DMS153 treated with DMSO at 0.1 percent for 48 hours (cell line): ENCODE measurements at regions not wholly inside any gene's neighbourhood (a gene's known extent, or its start where the extent isn't known, plus 50 kb on each side); places are given as distances from the start of the nearest gene placed in this dataset.

Source experiments
- DNase-seq: peaks from one replicate; lab custom pipeline; 2025; ENCODE audit not compliant: unreplicated experiment; lab: John Stamatoyannopoulos, UW

DNA sequence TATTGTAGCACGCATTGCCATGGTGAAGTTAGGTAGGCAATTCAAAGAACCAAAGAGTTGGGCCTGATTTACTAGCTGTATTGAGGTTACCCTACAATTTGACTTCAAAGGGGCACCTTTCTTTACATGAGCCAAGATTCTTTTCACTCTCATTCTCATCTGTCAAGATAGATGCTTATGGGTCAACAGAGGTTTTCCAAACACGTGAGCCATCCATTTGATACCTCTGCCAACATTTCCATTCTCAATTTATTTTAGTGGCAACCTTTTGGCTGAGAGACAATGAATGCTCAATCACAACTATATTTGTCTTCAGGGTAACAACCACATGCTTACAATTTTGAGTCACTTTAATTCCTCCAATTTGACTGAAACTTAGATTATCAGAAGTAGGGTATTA is 370.6 kb upstream of the CDH20 start:
- DNase-seq = peak; percentile 1

DNA sequence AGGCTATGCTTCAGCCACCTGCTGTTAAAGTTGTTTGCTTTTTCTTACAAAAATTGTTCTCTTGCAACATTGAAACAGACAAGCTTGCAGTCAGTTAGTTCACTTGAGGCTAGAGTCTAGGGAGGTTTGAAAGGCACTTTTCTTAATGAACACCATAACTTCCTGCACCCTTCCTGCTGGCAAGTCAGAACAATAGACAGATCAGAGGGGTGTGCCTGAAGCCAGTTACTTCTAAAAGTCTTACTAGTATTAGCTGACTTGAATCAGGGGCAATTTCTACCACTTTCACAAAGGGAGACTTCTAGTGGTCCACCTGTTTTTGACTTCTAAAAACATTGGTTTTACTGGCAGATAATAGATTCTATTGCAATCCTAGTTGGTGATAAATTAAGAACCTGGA is 367.4 kb upstream of the CDH20 start:
- DNase-seq = no peak

DNA sequence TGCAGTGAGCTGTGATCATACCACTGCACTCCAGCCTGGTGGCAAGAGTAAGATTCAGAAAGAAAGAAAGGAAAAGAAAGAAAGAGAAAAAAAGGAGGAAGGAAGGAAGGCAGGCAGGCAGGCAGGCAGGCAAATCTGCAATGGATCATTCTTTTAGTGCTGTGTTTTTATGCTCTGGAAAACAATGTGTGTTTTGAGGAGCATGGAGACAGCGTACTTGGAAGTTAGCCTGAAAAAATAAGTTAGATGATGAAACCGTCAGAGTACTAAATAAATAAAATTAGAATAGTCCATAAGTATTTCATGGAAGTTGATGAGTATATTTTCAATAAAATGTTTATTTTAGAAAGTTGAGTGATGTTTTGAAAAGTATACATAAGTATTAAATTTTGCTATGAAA is 366.4 kb upstream of the CDH20 start:
- no peak for DNase-seq

DNA sequence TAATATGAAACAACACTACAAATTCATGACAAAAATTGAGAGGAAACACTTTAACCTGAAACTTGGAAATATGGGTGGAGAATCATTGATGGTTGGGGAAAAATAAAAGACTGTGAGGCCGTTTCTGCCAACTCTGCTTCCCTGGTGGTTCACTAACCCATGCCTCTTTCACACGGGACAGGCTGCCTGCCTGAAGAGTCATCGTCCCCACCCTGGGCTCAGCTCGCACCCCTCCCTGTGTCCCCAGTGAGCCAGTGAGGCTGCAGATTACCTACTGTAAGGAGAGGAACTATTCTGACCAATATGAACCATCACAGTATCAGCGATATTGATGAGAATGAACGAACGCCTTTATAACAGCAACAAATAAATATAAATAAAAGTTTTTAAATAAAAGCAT is 357.8 kb upstream of the CDH20 start:
- no peak for DNase-seq

DNA sequence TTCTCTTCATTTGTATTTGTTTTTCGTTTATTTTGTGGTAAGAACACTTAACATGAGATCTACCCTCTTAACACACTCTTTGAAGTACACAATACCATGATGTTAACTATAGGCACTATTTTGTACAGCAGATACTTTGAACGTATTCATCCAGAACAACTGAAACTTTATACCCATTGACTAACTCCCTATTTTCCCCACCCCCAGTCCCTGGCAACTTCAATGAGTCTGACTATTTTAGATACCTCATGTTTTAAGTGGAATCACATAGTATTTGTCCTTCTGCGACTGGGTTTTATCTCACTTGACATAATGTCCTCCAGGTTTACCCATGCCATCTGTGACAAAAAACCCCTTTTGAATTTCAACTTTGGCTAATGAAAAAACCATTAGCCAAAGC is 356.3 kb upstream of the CDH20 start:
- no peak for DNase-seq

DNA sequence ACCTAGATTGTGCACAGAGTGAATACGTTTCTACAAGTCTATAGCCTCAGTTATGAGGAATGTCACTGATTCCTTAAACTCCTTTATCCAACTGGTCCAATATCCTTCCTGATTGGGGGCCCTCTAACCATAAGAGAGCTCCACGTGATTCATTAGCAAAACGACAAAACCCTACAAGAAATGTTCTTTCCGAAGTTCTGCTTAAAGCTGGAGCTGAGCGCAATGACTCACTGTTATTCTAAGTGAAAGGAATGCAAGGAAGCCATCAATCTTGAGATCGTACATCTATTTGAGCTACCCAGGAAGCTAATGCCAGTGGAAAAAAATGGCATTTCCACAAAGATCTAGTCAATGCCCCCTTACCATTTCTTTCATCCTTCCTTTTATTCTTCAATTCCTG is 354.9 kb upstream of the CDH20 start:
- no peak for DNase-seq

DNA sequence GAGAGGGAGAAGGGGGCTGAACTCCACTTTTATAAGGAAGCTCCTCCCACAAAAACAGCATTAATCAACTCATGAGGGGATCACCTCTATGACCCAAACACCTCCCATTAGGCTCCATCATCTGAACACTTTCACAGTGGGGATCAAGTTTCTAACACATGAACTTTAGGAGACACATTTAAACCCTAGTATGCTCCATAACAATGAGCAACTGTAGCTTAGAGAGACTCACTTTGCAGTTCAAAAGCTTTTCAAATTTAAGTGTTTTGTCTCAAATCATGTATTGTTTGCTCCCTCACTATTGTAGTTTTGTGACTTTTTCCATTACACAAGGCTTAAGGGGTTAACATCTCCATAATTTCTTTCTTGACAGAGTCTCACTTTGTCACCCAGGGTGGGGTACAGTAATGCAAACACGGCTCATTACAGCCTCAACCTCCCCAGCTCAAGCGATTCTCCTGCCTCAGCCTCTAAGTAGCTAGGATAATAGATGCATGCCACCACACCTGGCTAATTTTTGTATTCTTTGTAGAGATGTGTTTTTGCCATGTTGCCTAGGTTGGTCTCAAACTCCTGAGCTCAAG is 352.7 kb upstream of the CDH20 start:
- no peak for DNase-seq

DNA sequence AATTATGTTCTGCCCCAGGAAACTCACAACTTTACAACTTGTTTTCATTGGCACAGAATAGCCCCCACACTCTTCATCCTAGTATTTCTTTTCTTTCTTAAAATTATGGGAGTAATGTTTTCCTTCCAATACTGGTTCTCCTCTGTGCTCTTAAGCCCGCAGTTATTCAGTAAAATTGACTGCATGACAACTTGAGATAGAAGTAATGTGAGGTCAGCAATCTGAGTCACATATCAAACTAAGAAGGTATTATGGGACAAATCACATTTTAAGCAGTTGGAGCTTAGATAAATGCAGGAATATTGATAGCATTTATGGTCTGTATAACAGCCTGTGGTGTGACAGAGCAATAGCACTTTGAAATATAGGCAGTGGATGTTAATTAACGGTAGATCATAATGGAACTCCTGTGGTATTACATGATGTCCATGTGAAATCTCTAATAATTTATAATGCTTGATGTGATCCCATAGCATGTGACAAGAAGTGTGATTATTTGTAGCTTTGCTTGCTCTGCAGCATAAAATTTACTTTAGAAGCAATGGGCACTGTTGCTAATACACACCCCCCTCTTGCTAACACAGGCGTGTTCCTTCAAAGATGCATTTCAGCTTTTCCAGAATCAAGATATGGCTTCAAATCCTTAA is 351.4 kb upstream of the CDH20 start:
- no peak for DNase-seq

DNA sequence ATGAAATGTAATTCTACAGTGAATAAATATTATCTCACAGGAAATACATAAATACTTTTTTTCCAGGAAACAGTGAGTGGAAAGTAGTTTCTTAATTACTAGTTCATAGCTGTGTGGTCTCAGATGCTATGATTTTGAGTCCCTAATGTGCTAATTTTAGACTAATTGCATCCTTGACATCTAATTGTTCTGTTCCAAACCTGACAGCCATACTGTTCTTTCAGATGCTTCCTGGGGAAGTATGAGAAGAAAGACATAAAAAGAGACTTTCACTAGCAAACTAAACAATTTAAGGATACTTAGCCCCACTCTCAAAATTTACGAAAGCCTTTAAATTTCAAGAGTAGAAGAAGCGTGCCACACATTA is 350.9 kb upstream of the CDH20 start:
- no peak for DNase-seq

DNA sequence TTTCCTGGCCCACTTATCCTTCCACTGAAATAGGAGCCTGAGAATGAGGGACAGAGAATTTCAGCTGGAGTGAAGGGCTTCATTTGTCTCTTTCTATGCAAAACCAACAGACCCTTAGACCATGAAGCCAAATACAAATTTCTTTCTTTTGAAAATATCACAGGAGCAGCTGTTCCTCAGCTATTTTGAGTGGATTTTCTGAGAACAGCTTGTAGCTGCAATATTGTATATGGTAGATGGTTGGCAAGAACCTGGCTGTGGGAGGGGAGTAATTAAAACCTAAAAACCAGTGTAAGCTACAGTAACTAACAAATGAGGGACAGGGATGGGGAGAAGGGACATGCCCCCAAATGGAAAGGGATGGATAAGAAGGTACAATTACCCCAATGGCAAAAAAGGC is 350.3 kb upstream of the CDH20 start:
- DNase-seq = no peak

DNA sequence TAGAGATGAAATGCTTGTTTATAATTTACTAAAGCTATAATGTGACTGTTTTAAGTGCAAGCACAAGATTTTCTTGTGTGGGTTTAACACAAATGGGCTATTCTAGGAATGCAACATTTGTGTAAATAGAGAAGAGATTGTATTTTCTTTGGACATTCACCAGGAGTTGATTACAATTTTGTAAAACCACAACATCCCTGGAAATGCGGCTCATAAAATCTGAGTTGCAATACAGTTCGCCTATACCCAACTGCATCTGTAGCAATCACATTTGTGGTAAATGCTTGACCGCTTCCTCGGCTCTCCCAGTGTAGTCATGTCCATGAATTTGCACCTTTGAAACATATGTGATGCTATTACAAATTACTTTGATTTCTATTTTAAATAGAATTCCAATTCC is 348.7 kb upstream of the CDH20 start:
- DNase-seq = no peak

DNA sequence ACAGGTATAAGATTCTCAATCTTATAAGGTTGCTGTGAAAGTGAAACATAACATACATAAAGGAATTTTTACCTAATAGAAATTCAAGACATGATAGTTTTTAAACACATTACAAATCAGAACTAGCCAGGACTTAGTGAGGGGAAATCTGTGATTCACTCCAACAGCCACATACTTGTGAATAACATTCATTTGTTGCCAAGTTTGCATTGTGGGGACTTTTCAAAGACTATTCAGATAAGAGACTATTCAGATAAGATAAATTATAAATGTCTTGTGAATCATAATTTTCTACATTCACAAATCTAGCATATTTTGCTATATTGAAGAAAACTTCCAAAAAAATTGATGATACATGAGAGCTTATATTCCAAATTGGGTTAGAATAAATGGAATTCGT is 345.3 kb upstream of the CDH20 start:
- DNase-seq = no peak

DNA sequence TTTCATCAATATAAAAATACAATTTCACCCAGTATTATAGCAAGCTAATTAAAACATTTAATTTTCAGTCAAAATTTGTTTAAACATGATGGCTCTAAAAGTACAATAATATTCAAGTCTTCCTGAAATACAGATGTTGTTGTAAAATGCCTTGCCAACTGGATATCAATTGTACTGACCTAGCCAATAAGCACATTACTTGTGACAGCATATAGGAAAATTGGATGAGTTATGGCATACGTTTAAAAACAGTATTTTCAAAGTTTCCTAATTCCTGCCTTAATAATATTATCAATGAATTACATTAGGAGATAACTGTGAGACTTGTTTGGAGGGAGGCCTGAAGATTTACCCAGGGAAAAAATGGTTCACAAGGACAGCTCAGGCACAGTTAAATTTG is 336.9 kb upstream of the CDH20 start:
- no peak for DNase-seq

DNA sequence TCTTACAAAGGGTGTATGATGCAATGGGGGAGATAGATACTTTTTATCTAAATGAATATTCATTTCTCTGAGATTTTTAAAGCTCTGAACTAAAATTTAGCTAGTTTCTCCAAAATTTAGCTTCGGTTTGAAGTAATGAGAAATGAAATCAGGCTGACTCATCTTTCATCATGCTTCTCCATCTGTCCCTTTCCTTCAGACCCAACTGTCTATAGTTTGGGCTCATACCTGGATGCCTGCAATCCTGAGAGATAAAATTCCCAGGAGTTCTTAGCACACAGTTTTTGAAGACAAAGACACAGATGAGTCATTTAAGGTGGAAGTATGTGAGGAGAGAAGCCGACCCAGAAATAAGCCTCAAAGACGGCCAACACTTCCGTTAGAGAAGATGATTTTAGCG is 336.4 kb upstream of the CDH20 start:
- DNase-seq = no peak

DNA sequence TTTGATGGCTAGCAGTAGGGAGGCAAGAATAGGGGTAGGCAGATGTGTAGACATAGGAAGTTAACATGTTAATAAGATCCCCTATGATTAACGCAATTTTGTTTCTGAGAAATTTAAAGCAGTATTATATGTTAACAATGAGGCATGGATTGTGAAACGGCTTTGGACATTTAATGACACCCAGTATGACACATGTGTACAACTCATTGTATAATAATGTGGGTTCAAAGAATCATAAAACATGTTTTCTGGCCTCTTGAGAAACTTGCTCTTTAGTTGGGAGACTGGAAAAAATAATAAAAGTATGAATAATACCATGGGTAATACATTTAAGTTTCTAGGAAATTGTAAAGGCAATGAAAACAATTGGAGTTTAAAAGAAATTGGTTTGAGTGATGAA is 332.1 kb upstream of the CDH20 start:
- no peak for DNase-seq

DNA sequence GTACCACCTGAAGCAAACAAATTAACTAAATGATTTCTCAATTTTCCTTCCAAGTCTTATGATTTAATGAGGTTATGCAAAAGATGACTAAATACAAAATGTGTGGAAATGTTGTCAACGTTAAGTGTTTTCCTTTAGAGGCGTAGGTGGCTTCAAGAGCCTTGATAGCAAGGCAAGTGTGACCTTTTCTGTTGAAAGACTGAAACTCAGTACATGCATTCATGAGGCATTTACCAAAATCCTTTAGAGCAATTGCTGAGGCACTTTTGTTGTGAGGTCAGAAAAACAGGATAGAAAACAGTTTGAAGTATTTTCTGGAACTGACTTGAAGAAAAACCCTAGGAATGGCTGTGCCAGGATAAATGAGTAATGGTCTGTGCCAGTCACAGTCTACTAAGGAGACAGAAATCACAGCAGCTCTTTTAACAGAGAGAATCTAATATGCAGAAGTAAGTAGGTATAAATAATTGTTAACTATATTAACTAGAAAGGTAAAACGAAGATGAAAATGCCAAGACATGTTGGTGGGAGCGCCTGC is 326.5 kb upstream of the CDH20 start:
- no peak for DNase-seq

DNA sequence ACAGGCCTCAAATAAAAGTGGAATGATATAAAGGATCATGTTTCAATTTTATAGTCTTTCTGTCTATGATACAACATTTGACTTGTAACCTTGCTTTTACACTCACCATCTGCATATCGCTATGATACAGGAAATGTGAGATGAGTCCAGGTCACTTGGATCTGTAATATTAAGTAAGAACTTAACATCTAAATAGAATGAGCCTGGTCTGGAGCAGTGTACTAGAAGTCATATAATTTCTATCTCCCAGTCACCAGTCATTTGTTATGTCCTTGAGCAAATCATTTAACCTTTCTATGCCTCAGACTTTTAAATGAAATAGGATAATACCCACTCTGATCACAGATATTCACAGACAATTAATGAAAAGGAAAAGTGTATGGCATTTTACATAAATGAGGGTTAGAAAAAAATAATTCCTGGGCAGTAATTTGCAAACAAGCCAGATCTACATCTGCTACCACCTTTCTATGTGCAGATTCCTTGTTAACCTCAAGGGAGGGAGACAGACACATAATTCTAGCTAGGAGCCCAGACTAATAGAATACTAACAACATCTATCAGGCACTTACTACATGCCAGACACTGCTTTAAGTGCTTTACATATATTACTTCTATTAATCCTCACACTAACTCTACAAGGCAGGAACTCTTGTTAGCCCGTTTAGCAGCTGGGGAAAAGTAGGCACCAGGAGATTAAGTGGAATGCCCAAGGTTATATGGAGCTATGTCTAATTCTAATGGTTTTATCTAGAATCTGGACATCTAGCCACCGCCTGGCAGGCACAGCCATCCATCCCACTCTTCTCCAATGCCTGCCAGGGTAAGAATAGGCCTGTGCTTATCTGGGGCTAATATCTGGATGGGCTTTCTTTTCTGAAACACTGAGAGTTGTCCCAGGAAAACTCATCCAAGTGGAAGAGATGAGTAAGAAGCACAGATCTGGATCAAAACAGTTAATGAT is 313.6 kb upstream of the CDH20 start:
- no peak for DNase-seq

DNA sequence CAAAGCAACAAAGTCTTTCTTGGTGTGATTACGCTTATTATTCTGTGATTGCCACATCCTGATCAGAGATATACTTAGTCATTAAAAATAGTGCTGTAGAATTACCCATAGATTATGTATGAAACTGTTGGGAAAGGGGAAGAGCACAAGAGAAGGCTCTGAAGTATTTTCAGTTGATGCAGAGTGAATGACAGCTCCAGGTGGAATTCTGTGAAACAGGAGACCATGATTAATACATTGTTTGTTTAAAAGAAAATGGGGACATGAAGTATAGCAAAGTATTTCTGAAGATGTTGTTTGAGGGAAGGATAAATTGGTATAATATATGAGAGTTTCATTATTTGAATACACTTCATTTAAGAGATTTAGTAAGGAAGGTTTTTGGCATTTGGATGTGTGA is 307.6 kb upstream of the CDH20 start:
- no peak for DNase-seq

DNA sequence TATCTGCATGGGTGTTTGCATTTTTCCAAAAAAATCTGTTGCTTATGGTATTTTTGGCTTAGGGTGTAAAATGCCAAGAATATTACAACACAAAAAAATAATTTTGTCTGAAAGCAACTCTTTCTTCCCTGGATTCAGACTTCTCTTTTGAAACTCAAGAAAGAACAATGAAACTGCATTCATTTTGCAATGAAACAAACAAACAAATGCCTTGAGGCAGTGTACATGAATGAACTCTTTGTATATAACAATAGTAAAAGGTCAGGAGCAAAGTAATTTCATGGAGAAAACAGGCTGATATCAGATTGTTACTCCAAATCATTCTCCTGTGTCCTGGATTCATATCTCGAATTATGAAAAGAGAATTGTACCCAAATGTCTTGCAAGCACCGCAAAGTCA is 301.6 kb upstream of the CDH20 start:
- no peak for DNase-seq

DNA sequence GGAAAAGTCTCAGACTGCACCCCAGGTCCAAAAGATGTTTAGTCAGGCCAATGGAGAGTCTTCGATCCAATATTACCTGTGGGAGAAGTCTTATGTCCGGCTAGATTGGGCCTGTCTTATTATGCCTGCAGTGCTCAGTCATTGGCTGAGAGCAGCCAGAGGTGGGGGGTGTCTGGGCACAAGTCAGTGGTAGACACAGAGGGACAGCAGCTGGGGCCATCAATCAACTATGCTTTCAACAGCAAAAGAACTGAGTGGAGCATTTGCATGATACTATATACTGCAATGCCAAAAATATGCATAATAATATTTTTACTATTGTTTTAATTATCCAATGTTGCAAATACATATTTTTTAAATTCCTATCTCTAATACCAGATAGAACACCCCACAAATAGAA is 298.6 kb upstream of the CDH20 start:
- no peak for DNase-seq

DNA sequence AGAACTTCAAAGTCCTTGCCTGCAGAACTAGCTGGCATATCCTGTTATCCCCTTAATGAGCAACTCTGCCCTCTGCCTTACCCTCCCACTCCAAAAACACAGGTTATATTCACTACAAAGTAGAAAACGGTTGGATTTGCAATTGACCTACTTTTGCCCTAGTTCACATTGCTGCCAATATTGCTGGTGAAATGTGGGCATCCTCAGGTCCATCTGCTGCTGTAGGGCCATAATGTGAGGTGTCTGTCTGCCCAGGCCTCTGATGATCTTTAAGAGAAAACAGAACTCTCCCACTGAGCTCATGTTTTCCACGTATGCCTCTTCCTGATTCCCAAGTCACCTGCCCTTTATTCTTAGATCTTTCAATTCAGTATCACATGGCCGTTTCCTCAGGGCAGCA is 294.0 kb upstream of the CDH20 start:
- DNase-seq = no peak

DNA sequence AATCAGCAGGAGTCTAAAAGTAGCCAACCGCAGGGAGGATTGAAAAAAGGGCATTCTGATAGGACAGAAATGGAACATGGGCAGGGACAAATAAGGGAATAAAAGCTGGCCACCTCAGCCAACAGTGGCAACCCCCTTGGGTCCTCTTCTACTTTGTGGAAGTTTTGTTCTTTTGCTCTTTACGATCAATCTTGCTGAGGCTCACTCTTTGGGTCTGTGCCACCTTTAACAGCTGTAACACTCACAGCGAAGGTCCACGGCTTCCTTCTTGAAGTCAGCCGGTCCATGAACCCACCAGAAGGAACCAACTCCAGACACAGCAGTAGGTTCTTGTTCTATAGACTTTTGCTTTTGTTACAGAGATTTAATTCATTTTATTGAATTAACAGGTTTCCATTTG is 285.4 kb upstream of the CDH20 start:
- DNase-seq = no peak
